Esophagus (tissue), 2 donors: ENCODE measurements at regions not wholly inside any gene's neighbourhood (a gene's known extent, or its start where the extent isn't known, plus 50 kb on each side); places are given as distances from the start of the nearest gene placed in this dataset.
"Not testable (repeated sequence)": the region's sequence is repeated elsewhere in the genome, so short reads cannot be mapped to it uniquely, and the experiment has no call there.

Experiments used
- H3K27ac ChIP-seq, 2 donors: one replicate each; pipeline ENCODE4 v1.5.1; 2013; ENCODE audit warnings: low read depth in 2 of 2, mild to moderate bottlenecking in 2 of 2, inconsistent platforms in 1 of 2, low read length in 1 of 2, moderate library complexity in 1 of 2
- H3K27me3 ChIP-seq, 2 donors: one replicate each; pipeline ENCODE4 v1.6.1; 2013; ENCODE audit warnings: low read length in 2 of 2, control low read depth in 1 of 2, mild to moderate bottlenecking in 1 of 2; ENCODE audit not compliant: insufficient read depth in 2 of 2, control insufficient read depth in 1 of 2
- H3K36me3 ChIP-seq, 2 donors: one replicate each; pipeline ENCODE4 v1.6.1; 2013; ENCODE audit warnings: low read length in 1 of 2; ENCODE audit not compliant: control insufficient read depth in 2 of 2, insufficient read depth in 2 of 2
- H3K4me1 ChIP-seq, 2 donors: one replicate each; pipeline ENCODE4 v1.6.1; 2013; ENCODE audit warnings: low read length in 1 of 2; ENCODE audit not compliant: control insufficient read depth in 2 of 2, insufficient read depth in 2 of 2
- H3K4me3 ChIP-seq, 2 donors: one replicate each; pipeline ENCODE4 v1.5.1; 2013; ENCODE audit warnings: low read length in 2 of 2, mild to moderate bottlenecking in 2 of 2, low read depth in 1 of 2, moderate library complexity in 1 of 2
- H3K9me3 ChIP-seq, 2 donors: one replicate each; pipeline ENCODE4 v1.6.1; 2013; ENCODE audit warnings: mild to moderate bottlenecking in 2 of 2, low read depth in 1 of 2, low read length in 1 of 2, moderate library complexity in 1 of 2; ENCODE audit not compliant: control insufficient read depth in 2 of 2, insufficient read depth in 1 of 2
- WGBS, 2 donors: extraction: QIAGEN DNeasy Blood & Tissue Kit; methylation state at CpG; one replicate each; pipeline ENCODE4 v1.1.7; 2013; 5-methylcytosine and 5-hydroxymethylcytosine counted together
- donor health status: healthy with polysubstance abuse.
- donor health status: Bipolar disorder and iron deficiency.

DNA sequence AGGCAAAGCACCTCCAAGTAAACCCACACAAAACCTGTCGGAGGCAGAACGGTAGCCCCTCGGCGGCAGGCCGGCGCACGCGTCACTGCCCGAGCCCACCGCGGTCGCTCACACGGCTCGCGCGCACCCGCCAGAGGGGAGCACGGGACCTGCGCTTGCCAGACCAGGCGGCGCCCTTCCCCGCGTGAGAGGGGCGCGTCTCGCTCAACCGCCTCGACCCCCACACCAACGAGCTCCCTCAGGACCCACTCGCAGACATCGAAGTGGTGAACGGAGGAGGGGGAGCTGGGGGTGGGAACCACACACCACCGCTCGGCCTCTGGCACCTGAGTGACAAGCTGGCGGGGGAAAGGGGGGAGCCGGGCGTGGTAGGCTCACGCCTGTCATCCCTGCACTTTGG, 1513.4 kb upstream of the DEFB115 start:
- 38 to 53% methylated on average over 33 to 38 of the region's 38 CpGs for WGBS, 2 donors
- no peaks in the 10 kb centered on the region for H3K36me3 ChIP-seq
- no peaks in the 10 kb centered on the region for H3K27me3 ChIP-seq
- H3K4me1 ChIP-seq = peaks cover 0 to 2% of the 10 kb centered on the region in 2 donors
- H3K4me3 ChIP-seq = no peak overlapping the region
- H3K27ac ChIP-seq = no peak overlapping the region
- peaks cover 30 to 37% of the 10 kb centered on the region in 2 donors for H3K9me3 ChIP-seq

DNA sequence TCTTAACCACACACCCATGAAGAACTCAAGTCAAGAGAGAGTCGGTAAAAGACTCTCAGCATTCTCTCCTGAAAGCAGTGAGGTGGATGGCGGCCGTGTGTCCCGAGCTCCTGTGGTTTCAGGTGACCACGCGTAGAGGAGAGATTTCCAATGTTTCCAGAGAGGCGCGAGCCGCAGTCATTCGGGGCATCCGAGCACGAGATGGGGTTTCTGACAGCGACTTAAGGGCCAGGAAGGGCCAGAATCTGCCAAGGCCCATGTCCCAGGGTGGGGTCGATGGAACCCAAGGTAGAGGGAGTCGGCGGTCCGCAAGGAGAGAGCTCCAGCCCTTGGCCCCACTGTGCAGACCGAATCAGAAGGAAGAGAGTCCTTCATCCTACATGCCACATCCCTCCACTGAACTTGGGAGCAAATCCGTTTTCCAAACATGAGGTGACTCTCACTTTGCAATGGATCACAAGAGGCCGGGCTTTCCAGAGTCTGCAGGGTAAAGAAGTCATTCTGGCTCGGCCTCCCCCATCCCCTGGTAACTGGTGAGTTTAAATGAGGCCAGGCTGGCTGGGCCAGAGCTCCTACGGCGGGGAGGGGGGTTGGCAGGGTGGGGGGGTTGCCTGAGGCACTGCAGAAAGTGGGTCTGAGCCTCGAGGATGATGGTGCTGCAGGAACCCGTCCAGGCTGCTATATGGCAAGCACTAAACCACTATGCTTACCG, 1511.8 kb upstream of the DEFB115 start:
- H3K27ac ChIP-seq, H3K4me1 ChIP-seq, H3K36me3 ChIP-seq, H3K27me3 ChIP-seq, H3K4me3 ChIP-seq: not testable (repeated sequence)
- H3K9me3 ChIP-seq = peaks cover 32 to 37% of the 10 kb centered on the region in 2 donors
- 81 to 86% methylated on average over 26 of the region's 26 CpGs for WGBS, 2 donors

DNA sequence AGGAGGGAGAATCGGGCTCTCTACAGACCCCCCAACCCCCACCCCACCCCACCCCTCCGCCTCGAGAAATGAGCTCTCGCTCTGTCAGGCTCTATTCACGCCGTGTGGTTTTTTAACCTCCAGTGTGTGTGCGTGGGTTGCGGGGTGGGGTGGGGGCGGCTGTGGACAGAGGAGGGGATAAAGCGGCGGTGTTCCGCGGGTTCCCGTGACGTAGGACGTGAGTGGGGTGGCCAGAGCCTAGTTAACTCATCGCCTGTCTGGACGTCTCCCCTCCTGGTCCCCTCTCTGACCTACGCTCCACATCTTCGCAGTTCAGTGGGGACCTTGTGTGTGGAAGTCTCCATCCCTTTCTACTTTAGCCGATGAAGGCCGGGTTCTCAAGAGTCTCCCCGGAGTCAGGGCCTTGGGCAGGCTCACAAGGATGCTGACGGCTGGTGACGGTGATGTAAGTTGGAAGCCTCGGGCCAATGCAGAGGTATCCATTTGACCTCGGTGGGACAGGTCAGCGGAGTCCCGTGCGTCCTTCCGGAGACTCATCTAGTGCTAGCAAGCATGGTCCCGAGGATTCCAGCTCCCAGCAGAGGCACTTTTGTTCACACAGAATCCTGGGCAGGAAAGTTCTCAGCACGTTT, 1507.1 kb upstream of the DEFB115 start:
- Histone ChIP-seq H3K27me3 (no peaks in the 10 kb centered on the region), H3K4me3 (no peak overlapping the region), H3K9me3 (peaks cover 4% of the 10 kb centered on the region in 2 donors), H3K4me1 (no peaks in the 10 kb centered on the region), H3K36me3 (no peaks in the 10 kb centered on the region), H3K27ac (no peak overlapping the region)
- WGBS, 2 donors = 94% methylated on average over 33 of the region's 33 CpGs

DNA sequence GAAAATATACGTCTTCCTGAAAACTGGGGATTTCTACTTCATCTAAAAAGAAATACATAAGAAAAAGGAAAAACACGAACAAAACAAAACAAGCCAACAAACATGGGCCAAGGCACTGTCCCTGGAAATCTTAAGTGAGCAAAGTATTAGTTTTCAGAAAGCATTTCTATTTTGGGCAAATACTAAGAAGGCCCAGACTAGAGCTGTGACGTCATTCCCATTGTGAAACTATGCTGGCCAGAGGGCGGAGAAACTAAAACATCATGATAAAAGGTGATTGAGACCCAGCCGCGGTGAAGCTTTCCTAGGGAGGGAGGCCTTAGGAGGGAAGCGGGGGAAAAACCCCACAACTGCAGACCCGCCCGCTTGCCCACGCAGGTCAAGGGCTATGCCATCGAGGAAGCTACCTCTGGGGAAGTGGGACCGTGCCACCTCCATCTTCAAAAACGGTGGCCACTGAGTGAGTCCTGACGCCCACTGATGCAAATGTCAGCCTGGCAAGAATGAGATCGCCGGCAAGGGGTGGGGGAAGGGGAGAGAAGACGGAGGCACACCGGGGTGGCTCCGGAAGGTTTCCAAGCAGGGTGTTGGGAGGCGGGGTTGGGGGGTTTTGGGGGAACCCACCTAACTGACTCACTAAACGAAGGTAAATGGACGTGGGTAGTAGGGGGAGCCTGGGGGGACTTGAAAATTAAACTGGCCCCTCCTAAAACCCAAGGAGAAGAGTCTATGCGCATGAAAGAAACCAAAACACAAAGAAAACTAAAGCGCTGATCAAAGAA, 1504.6 kb upstream of the DEFB115 start:
- not testable (repeated sequence) for H3K27ac ChIP-seq, H3K4me1 ChIP-seq, H3K36me3 ChIP-seq, H3K9me3 ChIP-seq, H3K27me3 ChIP-seq
- 33 to 41% methylated on average over 23 to 24 of the region's 24 CpGs for WGBS, 2 donors
- peak overlapping the region in 1 of 2 donors; percentile 18 for H3K4me3 ChIP-seq

DNA sequence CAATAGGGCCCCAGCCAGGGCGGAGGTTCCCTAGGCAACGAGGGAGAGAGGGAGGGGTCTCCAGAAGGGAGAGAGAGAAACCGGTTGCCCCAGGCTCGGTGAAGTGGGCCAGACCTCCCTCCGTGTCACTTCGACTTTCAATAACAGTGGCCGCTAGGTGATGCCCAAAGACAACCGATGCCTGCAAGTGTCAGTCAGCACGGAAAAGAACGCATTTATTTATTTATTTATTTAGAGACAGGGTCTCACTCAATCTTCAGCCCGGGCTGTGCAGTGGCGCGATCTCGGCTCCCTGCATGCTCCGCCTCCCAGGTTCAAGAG, 1504.1 kb upstream of the DEFB115 start:
- H3K4me1 ChIP-seq, H3K27me3 ChIP-seq, H3K9me3 ChIP-seq, H3K27ac ChIP-seq, H3K4me3 ChIP-seq, H3K36me3 ChIP-seq: not testable (repeated sequence)
- 25 to 38% methylated on average over 15 of the region's 15 CpGs for WGBS, 2 donors

DNA sequence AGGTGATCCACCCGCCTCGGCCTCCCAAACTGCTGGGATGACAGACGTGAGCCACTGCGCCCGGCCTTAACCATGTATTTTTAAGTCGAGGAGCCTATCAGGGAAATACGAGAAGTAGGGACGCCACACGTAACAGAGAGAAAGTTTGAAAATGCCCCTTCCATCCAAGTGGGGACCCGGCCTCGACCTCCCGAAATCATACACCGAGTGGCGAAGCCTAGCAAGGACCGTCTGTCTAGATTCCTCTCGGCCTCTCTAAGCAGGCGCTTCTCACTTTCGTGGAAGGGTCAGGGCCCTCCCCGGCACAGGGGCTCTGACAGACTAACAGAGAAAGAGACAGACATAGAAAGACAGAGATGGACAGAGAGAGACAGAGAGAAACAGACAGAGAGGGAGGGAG, 1503.6 kb upstream of the DEFB115 start:
- not testable (repeated sequence) for H3K9me3 ChIP-seq, H3K27ac ChIP-seq, H3K4me3 ChIP-seq, H3K4me1 ChIP-seq, H3K27me3 ChIP-seq, H3K36me3 ChIP-seq
- 72 to 75% methylated on average over 19 of the region's 19 CpGs for WGBS, 2 donors

DNA sequence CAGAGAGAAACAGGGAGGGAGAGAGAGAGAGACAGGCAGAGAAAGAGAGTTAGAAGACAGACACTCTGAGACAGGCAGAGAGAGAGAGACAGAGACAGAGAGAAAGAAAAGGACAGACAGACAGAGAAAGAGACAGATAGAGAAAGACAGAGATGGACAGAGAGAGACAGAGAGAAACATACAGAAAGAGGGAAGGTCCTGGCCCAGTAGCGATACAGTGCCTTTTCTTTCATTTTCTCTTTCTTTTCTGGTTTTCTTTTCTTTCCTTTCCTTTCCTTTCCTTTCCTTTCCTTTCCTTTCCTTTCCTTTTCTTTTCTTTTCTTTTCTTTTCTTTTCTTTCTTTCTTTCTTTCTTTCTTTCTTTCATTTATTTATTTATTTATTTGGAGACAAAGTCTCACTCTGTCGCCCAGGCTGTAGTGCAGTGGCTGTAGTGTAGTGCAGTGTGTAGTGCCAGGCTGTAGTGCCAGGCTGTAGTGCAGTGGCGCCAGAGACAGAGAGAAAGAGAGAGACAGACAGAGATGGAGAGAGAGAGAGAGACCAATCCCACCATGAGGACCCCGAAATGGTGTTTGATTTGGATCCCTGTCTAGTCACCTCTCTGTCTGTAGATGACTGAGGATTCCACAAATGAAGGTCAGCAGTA, 1501.5 kb upstream of the DEFB115 start:
- H3K27ac ChIP-seq, H3K9me3 ChIP-seq, H3K36me3 ChIP-seq, H3K27me3 ChIP-seq, H3K4me1 ChIP-seq, H3K4me3 ChIP-seq: not testable (repeated sequence)
- 78 to 82% methylated on average over 4 of the region's 4 CpGs for WGBS, 2 donors

DNA sequence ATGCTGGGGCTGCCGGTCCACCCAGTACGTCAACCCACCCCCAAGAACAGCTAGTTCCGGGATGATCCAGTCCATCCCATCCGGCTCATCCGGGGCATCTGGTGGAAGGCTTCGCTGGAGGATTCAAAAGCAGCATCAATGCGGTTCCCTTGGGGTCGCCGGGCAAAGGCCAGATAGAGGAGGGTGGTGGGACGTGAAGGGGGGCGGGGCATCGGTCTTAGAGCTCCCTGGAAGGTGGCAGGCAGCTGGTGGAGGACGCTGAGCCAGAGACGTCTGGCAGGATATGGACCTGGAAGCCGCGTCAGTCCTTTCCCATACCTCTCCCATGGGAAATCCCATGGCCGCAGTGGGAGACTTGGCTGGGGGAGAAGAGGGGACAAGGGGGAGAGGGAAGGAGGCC, 1500.8 kb upstream of the DEFB115 start:
- Histone ChIP-seq H3K4me3 (no peak overlapping the region), H3K27ac (no peak overlapping the region), H3K27me3 (no peaks in the 10 kb centered on the region), H3K36me3 (no peaks in the 10 kb centered on the region), H3K9me3 (peaks cover 4 to 5% of the 10 kb centered on the region in 2 donors), H3K4me1 (no peaks in the 10 kb centered on the region)
- WGBS, 2 donors = 82 to 84% methylated on average over 15 to 17 of the region's 17 CpGs

DNA sequence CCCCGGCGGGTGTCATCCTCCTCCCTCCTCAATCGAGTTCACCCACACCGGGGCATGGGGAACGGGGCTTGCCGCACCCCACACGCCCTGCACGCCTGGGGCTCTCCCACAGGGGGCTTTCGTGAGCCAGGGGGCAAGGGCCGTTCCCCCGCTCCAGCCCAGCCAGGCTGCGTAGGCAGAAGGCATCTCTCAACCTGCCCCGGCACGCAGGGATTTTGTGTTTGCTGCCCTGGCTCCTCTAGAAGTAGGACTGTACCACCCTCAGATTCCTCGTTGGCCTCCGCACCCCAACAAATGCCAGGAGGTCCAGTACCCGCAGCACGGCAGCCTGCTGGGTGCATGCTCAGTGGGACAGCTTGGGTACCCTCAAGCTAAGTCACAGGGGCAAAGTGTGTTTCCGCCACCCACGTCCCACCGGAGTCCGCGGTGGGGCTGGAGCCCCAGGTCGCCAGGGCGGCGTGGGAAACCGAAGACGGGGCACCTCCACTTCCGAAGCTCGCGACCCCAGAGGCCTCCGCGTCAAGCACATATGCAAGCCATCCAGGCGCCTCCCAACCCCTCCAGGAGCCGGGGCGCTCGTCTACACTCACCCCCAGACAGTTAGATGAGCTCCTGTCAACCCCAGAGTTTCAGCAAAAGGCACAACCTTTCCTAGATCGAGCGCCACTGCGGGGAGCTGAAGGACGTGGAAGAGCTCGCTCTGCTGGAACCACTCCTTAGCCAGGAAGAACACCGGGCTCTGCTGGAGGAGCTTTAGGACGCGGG, 1495.7 kb upstream of the DEFB115 start:
- 41 to 57% methylated on average over 38 to 43 of the region's 45 CpGs for WGBS, 2 donors
- not testable (repeated sequence) for H3K36me3 ChIP-seq, H3K4me3 ChIP-seq, H3K27me3 ChIP-seq, H3K27ac ChIP-seq, H3K4me1 ChIP-seq
- H3K9me3 ChIP-seq = peaks cover 10 to 13% of the 10 kb centered on the region in 2 donors
